SJSA1 (cell line): ENCODE measurements at regions not wholly inside any gene's neighbourhood (a gene's known extent, or its start where the extent isn't known, plus 50 kb on each side); places are given as distances from the start of the nearest gene placed in this dataset.

Source experiments
- DNase-seq, 2 experiments: peaks; one replicate each; pipeline ENCODE4 v3.0.0-alpha.2; 2015 to 2020; ENCODE audit warnings: low spot score in 2 of 2, low read depth in 1 of 2
- H3K27ac ChIP-seq: fragments of 250-450 bp; sonication (Bioruptor Pico); 2 replicates; pipeline ENCODE4 v1.5.1; 2020; ENCODE audit warnings: mild to moderate bottlenecking, moderate library complexity
- H3K27me3 ChIP-seq: fragments of 250-450 bp; sonication (Bioruptor Pico); replicated peaks from 2 replicates; pipeline ENCODE4 v1.5.1; 2020; ENCODE audit warnings: mild to moderate bottlenecking, moderate library complexity
- H3K36me3 ChIP-seq: fragments of 250-450 bp; sonication (Bioruptor Pico); 2 replicates; pipeline ENCODE4 v1.5.1; 2020; ENCODE audit warnings: mild to moderate bottlenecking
- H3K4me1 ChIP-seq: fragments of 250-450 bp; sonication (Bioruptor Pico); replicated peaks from 2 replicates; pipeline ENCODE4 v1.6.1; 2021; ENCODE audit warnings: mild to moderate bottlenecking
- H3K4me3 ChIP-seq: fragments of 250-450 bp; sonication (Bioruptor Pico); 2 replicates; pipeline ENCODE4 v1.5.1; 2020; ENCODE audit warnings: mild to moderate bottlenecking
- H3K9me3 ChIP-seq: fragments of 250-450 bp; sonication (Bioruptor Pico); replicated peaks from 2 replicates; pipeline ENCODE4 v1.5.1; 2020; ENCODE audit warnings: mild to moderate bottlenecking

DNA sequence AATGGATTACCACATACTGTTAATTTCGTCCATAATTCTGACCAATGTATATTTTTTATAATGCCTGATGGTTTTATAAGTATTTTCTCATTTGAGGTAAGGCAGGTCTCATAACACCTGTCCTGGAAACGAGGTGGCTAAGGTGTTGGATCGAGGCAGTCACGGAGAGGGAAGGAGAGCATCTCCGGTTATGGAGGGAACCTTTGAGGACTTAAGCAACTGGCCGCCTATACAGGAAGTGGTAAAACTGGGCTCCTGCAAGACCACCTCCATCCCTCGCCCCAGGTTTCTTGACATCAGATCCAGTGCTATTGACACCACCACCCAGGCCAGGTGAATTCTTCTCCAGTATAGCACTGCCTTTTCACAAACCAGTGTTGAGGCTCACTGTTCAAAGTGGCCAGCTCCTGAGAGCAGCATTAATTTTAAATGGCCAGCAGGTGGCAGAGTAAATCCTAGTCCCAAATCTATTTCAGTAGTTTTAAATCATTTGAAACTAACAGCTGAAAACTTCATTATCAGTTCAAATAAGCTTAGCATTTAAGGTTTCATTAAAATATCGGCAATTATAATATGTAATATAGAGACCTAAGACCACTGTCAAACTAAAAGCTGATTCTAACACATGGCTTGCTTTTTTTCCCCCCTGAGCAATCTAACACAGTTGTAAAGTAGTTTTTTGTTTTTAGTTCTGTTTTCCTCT, 100.8 kb downstream of the PPM1A start:
- Histone ChIP-seq H3K36me3 (no peaks in the 10 kb centered on the region), H3K9me3 (no peaks in the 10 kb centered on the region), H3K4me3 (no peak overlapping the region), H3K27me3 (no peaks in the 10 kb centered on the region; the same call in 1 of the 2 replicates), H3K4me1 (0 out of 2 replicates have a peak, but pooled peaks cover 3% of the 10 kb centered on the region), H3K27ac (no peak overlapping the region)
- peak in 1 of 2 experiments; percentile 17 for DNase-seq

DNA sequence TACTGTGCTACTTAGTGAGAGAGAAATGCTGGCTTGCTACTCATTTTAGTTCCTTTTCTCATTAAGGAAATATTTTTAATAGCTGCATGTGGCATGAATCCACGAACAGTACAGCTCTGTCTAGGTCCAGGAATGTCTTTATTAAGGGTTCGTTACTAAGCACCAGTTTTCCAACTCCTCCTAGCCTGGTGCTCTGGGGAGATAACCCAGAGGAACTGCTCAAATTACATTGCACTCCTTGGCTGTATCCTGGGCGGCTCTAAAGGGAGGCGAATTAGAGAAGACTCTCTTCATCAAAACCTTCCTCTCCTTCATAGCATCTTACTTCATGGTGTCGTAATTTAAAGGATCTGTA, 101.3 kb downstream of the PPM1A start:
- no peak overlapping the region for H3K4me3 ChIP-seq
- no peaks in the 10 kb centered on the region; the same call in 1 of the 2 replicates for H3K27me3 ChIP-seq
- no peaks in the 10 kb centered on the region for H3K36me3 ChIP-seq
- H3K9me3 ChIP-seq: no peaks in the 10 kb centered on the region
- no peak overlapping the region for H3K27ac ChIP-seq
- DNase-seq: no peak
- H3K4me1 ChIP-seq: 0 out of 2 replicates have a peak, but pooled peaks cover 3% of the 10 kb centered on the region

DNA sequence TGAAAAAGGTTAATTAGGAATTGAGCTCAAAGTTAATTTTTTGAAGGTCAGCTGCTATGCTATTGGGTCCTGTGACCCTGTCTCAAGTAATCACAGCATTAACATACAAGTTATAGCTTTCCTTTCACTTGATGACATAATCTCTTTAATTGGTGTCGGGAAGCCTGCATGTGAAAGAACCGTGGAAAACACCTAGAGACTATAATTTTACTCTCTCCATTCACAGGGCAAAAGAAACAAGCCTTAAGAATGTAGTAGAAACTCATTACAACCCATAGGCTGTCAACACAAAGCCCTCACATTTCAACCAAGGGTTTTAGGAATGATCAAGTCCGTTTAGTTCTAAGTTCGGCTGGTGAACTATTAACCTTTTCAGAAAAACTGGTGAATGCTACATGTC, 104.4 kb downstream of the PPM1A start:
- no peak overlapping the region for H3K4me3 ChIP-seq
- no peaks in the 10 kb centered on the region for H3K36me3 ChIP-seq
- H3K27me3 ChIP-seq: no peaks in the 10 kb centered on the region; the same call in 1 of the 2 replicates
- no peak overlapping the region for H3K27ac ChIP-seq
- no peak for DNase-seq
- H3K4me1 ChIP-seq: 0 out of 2 replicates have a peak, but pooled peaks cover 3% of the 10 kb centered on the region
- no peaks in the 10 kb centered on the region for H3K9me3 ChIP-seq

DNA sequence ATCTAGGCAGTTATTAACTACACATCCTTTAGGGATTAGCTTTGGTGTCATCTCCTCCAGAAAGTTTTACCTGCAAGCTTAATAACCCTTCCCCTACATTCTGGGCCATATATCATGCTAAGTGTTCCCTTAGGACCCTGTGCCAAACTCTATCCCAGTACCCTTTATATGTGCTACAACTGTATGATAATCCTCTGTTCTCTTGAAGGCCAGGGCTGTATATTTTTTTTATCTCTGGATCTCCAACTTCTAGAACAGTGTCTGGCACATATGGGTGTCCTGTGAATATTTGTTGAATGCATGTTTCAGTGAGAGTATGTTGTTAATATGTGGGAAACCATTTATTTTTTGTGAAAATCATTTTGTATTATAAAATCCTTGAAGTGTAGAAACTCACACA, 106.7 kb downstream of the PPM1A start:
- no peak overlapping the region for H3K4me3 ChIP-seq
- H3K27ac ChIP-seq: no peak overlapping the region
- no peaks in the 10 kb centered on the region for H3K36me3 ChIP-seq
- H3K4me1 ChIP-seq: no peaks in the 10 kb centered on the region
- no peak for DNase-seq
- no peaks in the 10 kb centered on the region for H3K9me3 ChIP-seq
- no peaks in the 10 kb centered on the region for H3K27me3 ChIP-seq

DNA sequence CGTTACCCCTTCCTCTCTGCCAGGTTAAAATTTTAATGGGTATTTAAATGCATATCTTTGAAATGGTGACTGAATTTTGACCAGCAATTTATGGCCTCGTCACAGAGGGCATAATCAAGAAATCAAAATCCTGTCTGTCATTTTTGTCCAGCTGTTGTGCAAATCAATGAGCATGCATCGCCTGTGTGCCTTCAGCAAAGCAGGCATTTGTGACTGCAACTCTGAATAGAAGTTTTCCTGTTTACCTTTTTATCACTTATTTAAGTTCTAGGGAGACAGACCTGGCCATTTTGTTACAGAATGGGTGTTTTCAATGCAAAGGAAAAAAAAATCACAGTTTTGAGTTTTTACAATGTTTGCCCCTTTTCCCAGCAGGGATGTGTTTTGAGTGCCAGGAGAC, 107.4 kb downstream of the PPM1A start:
- no peak for DNase-seq
- no peaks in the 10 kb centered on the region for H3K36me3 ChIP-seq
- no peak overlapping the region for H3K27ac ChIP-seq
- H3K4me1 ChIP-seq: no peaks in the 10 kb centered on the region
- no peaks in the 10 kb centered on the region; the same call in 1 of the 2 replicates for H3K27me3 ChIP-seq
- H3K4me3 ChIP-seq: no peak overlapping the region
- H3K9me3 ChIP-seq: no peaks in the 10 kb centered on the region

DNA sequence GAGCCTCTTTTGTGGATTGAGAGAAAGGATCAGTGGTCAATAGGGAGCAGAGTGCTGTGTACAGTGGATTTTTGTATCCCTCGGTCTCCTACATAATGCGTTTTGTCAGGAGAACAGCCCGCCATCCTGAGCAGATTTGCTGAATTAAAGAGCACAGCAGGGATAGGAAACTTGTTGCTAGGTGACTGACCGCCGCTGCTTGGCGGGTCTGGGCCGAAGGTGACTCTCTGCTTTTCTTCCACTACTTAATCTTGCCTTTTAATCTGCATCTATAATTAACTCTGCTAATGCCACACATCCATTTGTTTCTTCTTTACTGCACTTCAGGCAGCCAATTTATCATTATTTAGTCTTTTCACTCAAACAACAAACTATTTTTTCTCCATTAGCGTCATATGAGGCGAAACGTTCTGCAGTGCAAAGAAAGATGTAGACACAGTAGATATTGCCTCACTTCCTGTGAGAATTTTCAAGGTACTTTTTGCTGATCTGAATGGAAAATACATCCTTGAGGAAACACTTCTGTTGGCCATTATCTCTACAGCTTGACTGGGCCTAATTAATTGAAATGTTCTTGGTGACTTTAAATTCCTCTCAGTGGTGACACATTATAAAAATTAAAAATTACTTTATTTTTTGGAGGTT, 108.0 kb downstream of the PPM1A start:
- no peak overlapping the region for H3K27ac ChIP-seq
- H3K36me3 ChIP-seq: no peaks in the 10 kb centered on the region
- H3K4me1 ChIP-seq: no peaks in the 10 kb centered on the region
- H3K9me3 ChIP-seq: no peaks in the 10 kb centered on the region
- no peaks in the 10 kb centered on the region; the same call in 1 of the 2 replicates for H3K27me3 ChIP-seq
- H3K4me3 ChIP-seq: no peak overlapping the region
- no peak for DNase-seq

GRCh38 chr14:60357551-60358149, 108.6 kb downstream of the PPM1A start:
- H3K4me3 ChIP-seq: no peak overlapping the region
- H3K9me3 ChIP-seq: no peaks in the 10 kb centered on the region
- H3K4me1 ChIP-seq: no peaks in the 10 kb centered on the region
- H3K27me3 ChIP-seq: no peaks in the 10 kb centered on the region; the same call in 1 of the 2 replicates
- DNase-seq: no peak
- H3K27ac ChIP-seq: no peak overlapping the region
- H3K36me3 ChIP-seq: no peaks in the 10 kb centered on the region

DNA sequence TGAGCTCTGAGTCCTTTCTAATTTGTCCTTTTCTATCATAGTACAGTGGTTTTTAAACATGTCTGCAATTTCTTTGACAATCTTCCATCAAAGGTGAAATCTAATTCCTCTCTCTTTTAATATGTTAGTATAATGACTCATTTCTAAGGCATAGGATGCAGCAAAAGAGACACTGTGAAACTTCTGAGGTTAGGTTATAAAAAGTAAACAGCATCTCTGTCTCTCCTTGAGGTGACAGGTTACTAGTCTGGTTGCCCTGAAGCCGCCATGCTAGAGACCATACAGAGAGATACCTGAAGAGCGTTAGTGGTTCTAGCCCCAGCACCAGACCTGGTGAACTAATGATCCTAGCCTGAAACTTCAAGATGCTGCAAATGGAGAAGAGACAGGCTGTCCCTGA, 114.3 kb downstream of the PPM1A start:
- Histone ChIP-seq H3K27ac (no peak overlapping the region), H3K4me1 (no peaks in the 10 kb centered on the region), H3K36me3 (no peaks in the 10 kb centered on the region), H3K9me3 (no peaks in the 10 kb centered on the region), H3K4me3 (no peak overlapping the region), H3K27me3 (no peaks in the 10 kb centered on the region; the same call in 1 of the 2 replicates)
- no peak for DNase-seq

DNA sequence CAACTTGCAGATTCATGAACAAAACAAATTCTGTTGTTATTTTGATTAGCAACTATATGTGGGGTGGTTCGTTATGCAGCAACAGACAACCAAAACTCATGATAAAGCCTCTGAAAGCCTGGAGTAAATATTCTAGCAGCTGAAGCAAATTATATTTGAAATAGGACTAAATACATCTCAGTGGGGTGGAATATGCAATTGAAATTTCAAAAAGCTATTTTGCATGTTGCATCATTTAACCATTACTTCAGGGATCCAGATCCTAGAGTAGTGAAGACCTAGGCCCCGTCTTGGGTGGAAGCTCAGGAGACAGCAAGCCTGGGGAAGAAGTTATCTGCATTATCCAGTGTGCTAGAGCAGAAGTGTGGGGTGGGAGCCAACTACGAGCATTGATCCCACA, 114.7 kb downstream of the PPM1A start:
- Histone ChIP-seq H3K27me3 (no peaks in the 10 kb centered on the region; the same call in 1 of the 2 replicates), H3K4me1 (no peaks in the 10 kb centered on the region), H3K27ac (no peak overlapping the region), H3K9me3 (no peaks in the 10 kb centered on the region), H3K36me3 (no peaks in the 10 kb centered on the region), H3K4me3 (no peak overlapping the region)
- DNase-seq: no peak

GRCh38 chr14:60381909-60382308, 104.0 kb downstream of the C14orf39 start:
- H3K4me1 ChIP-seq: no peaks in the 10 kb centered on the region
- no peak overlapping the region for H3K27ac ChIP-seq
- H3K4me3 ChIP-seq: no peak overlapping the region
- DNase-seq: no peak
- H3K36me3 ChIP-seq: no peaks in the 10 kb centered on the region
- H3K27me3 ChIP-seq: no peaks in the 10 kb centered on the region
- H3K9me3 ChIP-seq: no peaks in the 10 kb centered on the region
